Fibroblast of lung (primary cell): ENCODE measurements at regions not wholly inside any gene's neighbourhood (a gene's known extent, or its start where the extent isn't known, plus 50 kb on each side); places are given as distances from the start of the nearest gene placed in this dataset.
A peak's percentile ranks its signal among the peaks of the same experiment; 100 is the strongest.

ENCODE experiments used
- DNase-seq, 2 donors: peaks; one replicate each; pipeline versions ENCODE4 v3.0.0 to v3.0.0-alpha.2; 2010; ENCODE audit warnings: low read depth in 2 of 2
- H2AFZ ChIP-seq: 2 replicates; pipeline ENCODE4 v1.5.1; 2012; ENCODE audit warnings: low read length, control low read depth, inconsistent platforms
- H3K27ac ChIP-seq: 2 replicates; pipeline ENCODE4 v1.5.1; 2011; ENCODE audit warnings: low read length, control low read depth; ENCODE audit not compliant: insufficient read depth
- H3K27me3 ChIP-seq: 2 replicates; pipeline ENCODE4 v1.5.1; 2011; ENCODE audit warnings: mild to moderate bottlenecking, low read length; ENCODE audit not compliant: control insufficient read depth, insufficient read depth
- H3K36me3 ChIP-seq: 2 replicates; pipeline ENCODE4 v1.5.1; 2011; ENCODE audit warnings: low read length; ENCODE audit not compliant: control insufficient read depth, insufficient read depth
- H3K4me1 ChIP-seq: 2 replicates; pipeline ENCODE4 v1.5.1; 2011; ENCODE audit warnings: low read length; ENCODE audit not compliant: control insufficient read depth, insufficient read depth; ENCODE audit errors: extremely low read depth
- H3K4me2 ChIP-seq: 2 replicates; pipeline ENCODE4 v1.5.1; 2011; ENCODE audit warnings: low read length, control low read depth; ENCODE audit not compliant: insufficient read depth; ENCODE audit errors: extremely low read depth
- H3K4me3 ChIP-seq, 4 experiments: fragments of 200-600 bp in 1 of 4; sonication (generic) in 1 of 4; replicated peaks in 1 of 4; 2 replicates each; pipeline ENCODE4 v1.5.1; 2011 to 2016; ENCODE audit warnings: low read length in 4 of 4, low read depth in 3 of 4, mild to moderate bottlenecking in 3 of 4, control low read depth in 2 of 4, inconsistent platforms in 1 of 4, mixed read lengths in 1 of 4; ENCODE audit not compliant: insufficient read depth in 1 of 4; ENCODE audit errors: control extremely low read depth in 1 of 4
- H3K79me2 ChIP-seq: 2 replicates; pipeline ENCODE4 v1.5.1; 2012; ENCODE audit warnings: mild to moderate bottlenecking, low read length, inconsistent platforms; ENCODE audit not compliant: control insufficient read depth, insufficient read depth
- H3K9ac ChIP-seq: 2 replicates; pipeline ENCODE4 v1.5.1; 2011; ENCODE audit warnings: mild to moderate bottlenecking, low read length, control low read depth; ENCODE audit not compliant: insufficient read depth
- H3K9me3 ChIP-seq: 2 replicates; pipeline ENCODE4 v1.5.1; 2012; ENCODE audit warnings: low read depth, low read length; ENCODE audit not compliant: control insufficient read depth, insufficient read depth
- H4K20me1 ChIP-seq: 2 replicates; pipeline ENCODE4 v1.5.1; 2011; ENCODE audit warnings: low read length; ENCODE audit not compliant: control insufficient read depth, insufficient read depth; ENCODE audit errors: extremely low read depth
- EZH2 ChIP-seq: IDR thresholded peaks from 2 replicates; pipeline ENCODE4 v1.5.1; 2012; ENCODE audit warnings: low read length, control low read depth, mild to moderate bottlenecking; ENCODE audit errors: missing control alignments
- TF ChIP-seq, protein P1 (sequence below), 2 donors: IDR thresholded peaks in 1 of 2; conservative IDR thresholded peaks in 1 of 2; 1 replicate in 1 of 2; 2 replicates in 1 of 2; pipeline ENCODE4 v1.5.1; 2011 to 2012; ENCODE audit warnings: low read length in 2 of 2, control low read depth in 1 of 2, inconsistent platforms in 1 of 2, low read depth in 1 of 2, mild to moderate bottlenecking in 1 of 2

DNA sequence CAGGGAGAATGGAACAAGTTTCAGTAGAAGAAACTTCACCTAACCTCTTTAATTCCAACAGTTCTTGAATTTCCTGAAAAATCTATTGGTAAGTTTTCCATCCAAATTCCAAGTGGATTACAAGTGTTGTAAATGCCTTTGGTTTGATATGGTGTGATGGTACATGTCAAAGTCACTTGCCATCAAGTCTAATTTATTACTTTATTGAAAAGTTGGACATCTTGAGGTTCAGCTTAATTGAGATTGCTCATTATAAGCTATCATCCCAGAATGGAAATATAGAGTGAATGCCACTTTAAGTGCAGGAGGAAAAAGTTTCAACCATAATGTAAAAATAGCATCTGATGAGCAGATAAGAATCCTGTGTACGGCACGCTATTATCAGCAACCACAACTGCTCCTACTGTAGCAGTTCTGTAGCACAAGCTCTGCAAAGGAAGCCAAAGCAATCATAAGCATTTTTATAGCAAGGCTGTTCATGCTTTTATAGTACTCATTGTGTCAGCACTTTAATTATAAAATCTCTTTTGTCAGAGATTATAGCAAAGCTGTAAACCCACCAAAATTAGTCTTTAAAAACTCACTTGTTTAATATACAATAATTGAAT is 991.8 kb upstream of the PHF14 start:
- Histone ChIP-seq H4K20me1 (no peaks in the 10 kb centered on the region), H3K4me2 (no peak overlapping the region), H3K9me3 (no peaks in the 10 kb centered on the region), H3K27me3 (no peaks in the 10 kb centered on the region), H3K9ac (no peak overlapping the region), H3K36me3 (no peaks in the 10 kb centered on the region), H3K27ac (no peak overlapping the region), H3K4me3 (no peak overlapping the region), H3K4me1 (no peaks in the 10 kb centered on the region), H3K79me2 (no peaks in the 10 kb centered on the region), H2AFZ (no peak overlapping the region)
- TF ChIP-seq EZH2, result no peak
- TF ChIP-seq, protein P1, sequence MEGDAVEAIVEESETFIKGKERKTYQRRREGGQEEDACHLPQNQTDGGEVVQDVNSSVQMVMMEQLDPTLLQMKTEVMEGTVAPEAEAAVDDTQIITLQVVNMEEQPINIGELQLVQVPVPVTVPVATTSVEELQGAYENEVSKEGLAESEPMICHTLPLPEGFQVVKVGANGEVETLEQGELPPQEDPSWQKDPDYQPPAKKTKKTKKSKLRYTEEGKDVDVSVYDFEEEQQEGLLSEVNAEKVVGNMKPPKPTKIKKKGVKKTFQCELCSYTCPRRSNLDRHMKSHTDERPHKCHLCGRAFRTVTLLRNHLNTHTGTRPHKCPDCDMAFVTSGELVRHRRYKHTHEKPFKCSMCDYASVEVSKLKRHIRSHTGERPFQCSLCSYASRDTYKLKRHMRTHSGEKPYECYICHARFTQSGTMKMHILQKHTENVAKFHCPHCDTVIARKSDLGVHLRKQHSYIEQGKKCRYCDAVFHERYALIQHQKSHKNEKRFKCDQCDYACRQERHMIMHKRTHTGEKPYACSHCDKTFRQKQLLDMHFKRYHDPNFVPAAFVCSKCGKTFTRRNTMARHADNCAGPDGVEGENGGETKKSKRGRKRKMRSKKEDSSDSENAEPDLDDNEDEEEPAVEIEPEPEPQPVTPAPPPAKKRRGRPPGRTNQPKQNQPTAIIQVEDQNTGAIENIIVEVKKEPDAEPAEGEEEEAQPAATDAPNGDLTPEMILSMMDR (conservative IDR thresholded peaks at IDR 0.05 in 1 of 2, IDR thresholded peaks at IDR 0.05 in 1 of 2; ENCODE audit: low read depth in 1 of 2, low read length in 2 of 2), result no peak
- peak in 1 of 2 donors; percentile 8 for DNase-seq

DNA sequence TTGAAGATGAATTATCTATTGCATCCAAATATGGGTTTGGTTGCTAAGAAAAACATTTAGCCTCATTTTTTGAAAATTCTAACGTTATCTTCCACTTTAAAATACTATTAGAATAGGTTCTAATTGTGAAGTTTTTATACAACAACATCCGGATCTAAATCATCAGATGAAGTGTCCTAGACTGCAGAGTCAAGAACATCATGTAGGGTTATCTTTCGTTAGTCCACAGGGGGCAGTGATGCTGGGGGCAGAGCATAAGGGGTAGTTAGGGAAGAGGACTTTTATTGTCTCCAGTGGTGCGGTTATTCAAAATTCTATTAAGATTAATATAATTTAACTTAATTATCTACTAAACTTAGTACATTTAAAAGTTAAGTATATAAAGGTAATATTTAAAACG is 990.6 kb upstream of the PHF14 start:
- Histone ChIP-seq H3K27ac (no peak overlapping the region), H2AFZ (no peak overlapping the region), H3K4me1 (no peaks in the 10 kb centered on the region), H3K9ac (no peak overlapping the region), H3K36me3 (no peaks in the 10 kb centered on the region), H3K4me2 (no peak overlapping the region), H3K27me3 (no peaks in the 10 kb centered on the region), H3K79me2 (no peaks in the 10 kb centered on the region), H3K4me3 (no peak overlapping the region), H3K9me3 (no peaks in the 10 kb centered on the region), H4K20me1 (no peaks in the 10 kb centered on the region)
- no peak for TF ChIP-seq EZH2
- TF ChIP-seq, protein P1 (conservative IDR thresholded peaks at IDR 0.05 in 1 of 2, IDR thresholded peaks at IDR 0.05 in 1 of 2; ENCODE audit: low read depth in 1 of 2, low read length in 2 of 2), result no peak
- DNase-seq, result no peak

DNA sequence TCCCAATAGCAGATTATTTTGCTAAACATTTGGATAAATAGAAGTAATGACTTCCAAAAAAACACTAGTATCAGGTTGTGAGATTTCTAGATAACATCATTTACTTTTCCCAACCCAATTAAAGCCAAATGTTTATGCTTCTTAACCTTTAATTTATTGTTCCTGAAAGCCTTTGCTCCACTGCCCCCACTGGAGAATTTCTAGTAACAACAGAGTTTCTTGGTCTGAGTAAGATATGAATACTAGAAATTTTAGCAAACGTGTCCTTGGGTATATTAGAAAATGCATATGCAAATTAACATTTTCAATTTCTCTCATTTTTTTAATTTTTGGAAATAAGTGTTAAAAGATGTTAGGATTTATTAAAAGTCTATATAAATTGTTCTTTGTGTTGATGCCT is 958.0 kb upstream of the PHF14 start:
- H4K20me1 ChIP-seq, result no peaks in the 10 kb centered on the region
- no peak for DNase-seq
- H3K9me3 ChIP-seq, result no peaks in the 10 kb centered on the region
- no peak overlapping the region for H3K4me3 ChIP-seq
- H2AFZ ChIP-seq, result no peak overlapping the region
- H3K27ac ChIP-seq, result no peak overlapping the region
- H3K27me3 ChIP-seq, result no peaks in the 10 kb centered on the region
- H3K36me3 ChIP-seq, result no peaks in the 10 kb centered on the region
- no peak overlapping the region for H3K9ac ChIP-seq
- H3K4me1 ChIP-seq, result no peaks in the 10 kb centered on the region
- no peak overlapping the region for H3K4me2 ChIP-seq
- TF ChIP-seq EZH2, result no peak
- TF ChIP-seq, protein P1 (conservative IDR thresholded peaks at IDR 0.05 in 1 of 2, IDR thresholded peaks at IDR 0.05 in 1 of 2; ENCODE audit: low read depth in 1 of 2, low read length in 2 of 2), result no peak
- no peaks in the 10 kb centered on the region for H3K79me2 ChIP-seq
